Smooth muscle cell (in vitro differentiated cells): ENCODE measurements at regions not wholly inside any gene's neighbourhood (a gene's known extent, or its start where the extent isn't known, plus 50 kb on each side); places are given as distances from the start of the nearest gene placed in this dataset.

ENCODE experiments used
- DNase-seq: peaks from one replicate; lab custom pipeline; 2025; ENCODE audit not compliant: unreplicated experiment; lab: John Stamatoyannopoulos, UW
- H2AFZ ChIP-seq: fragments of 200-600 bp; sonication (generic); 2 replicates; pipeline ENCODE4 v1.6.0; 2016; ENCODE audit warnings: antibody characterized with exemption, low read depth, mild to moderate bottlenecking
- H3F3A ChIP-seq: fragments of 200-600 bp; sonication (generic); 2 replicates; pipeline ENCODE4 v1.6.0; 2017; ENCODE audit warnings: antibody characterized with exemption, low read depth
- H3K27ac ChIP-seq: fragments of 200-600 bp; sonication (generic); 2 replicates; pipeline ENCODE4 v1.5.1; 2016; ENCODE audit warnings: low read depth, mild to moderate bottlenecking
- H3K27me3 ChIP-seq: fragments of 200-600 bp; sonication (generic); 2 replicates; pipeline ENCODE4 v1.6.1; 2016; ENCODE audit warnings: low read depth, mild to moderate bottlenecking
- H3K36me3 ChIP-seq: fragments of 200-600 bp; sonication (generic); 2 replicates; pipeline ENCODE4 v1.5.1; 2016; ENCODE audit warnings: low read depth
- H3K4me1 ChIP-seq: fragments of 200-600 bp; sonication (generic); 2 replicates; pipeline ENCODE4 v1.5.1; 2016; ENCODE audit warnings: low read depth
- H3K4me2 ChIP-seq: fragments of 200-600 bp; sonication (generic); 2 replicates; pipeline ENCODE4 v1.6.0; 2016; ENCODE audit warnings: mild to moderate bottlenecking
- H3K4me3 ChIP-seq: fragments of 200-600 bp; sonication (generic); 2 replicates; pipeline ENCODE4 v1.5.1; 2016; ENCODE audit warnings: mild to moderate bottlenecking
- H3K79me2 ChIP-seq: fragments of 200-600 bp; sonication (generic); 2 replicates; pipeline ENCODE4 v1.6.0; 2016; ENCODE audit warnings: low read depth, mild to moderate bottlenecking
- H3K9ac ChIP-seq: fragments of 200-600 bp; sonication (generic); 2 replicates; pipeline ENCODE4 v1.6.0; 2016; ENCODE audit warnings: low read depth
- H3K9me3 ChIP-seq: fragments of 200-600 bp; sonication (generic); replicated peaks from 2 replicates; pipeline ENCODE4 v1.5.1; 2016; ENCODE audit warnings: low read depth
- H4K20me1 ChIP-seq: fragments of 200-600 bp; sonication (generic); 2 replicates; pipeline ENCODE4 v1.6.0; 2016; ENCODE audit warnings: low read depth
- WGBS: methylation state at CpG from one replicate; pipeline ENCODE4 v1.1.7; 2016; ENCODE audit warnings: low lambda C conversion rate; 5-methylcytosine and 5-hydroxymethylcytosine counted together
- TF ChIP-seq, protein P1 (sequence below): fragments of 200-600 bp; sonication (generic); IDR thresholded peaks from 2 replicates; pipeline ENCODE4 v1.5.1; 2017; ENCODE audit warnings: borderline replicate concordance, mild to moderate bottlenecking, antibody characterized with exemption; ENCODE audit not compliant: insufficient read depth, poor library complexity, severe bottlenecking

GRCh38 chr18:45379903-45380302 is 235.4 kb upstream of the SLC14A2 start:
- no peaks in the 10 kb centered on the region for H3K4me1 ChIP-seq
- H3K9me3 ChIP-seq: no peaks in the 10 kb centered on the region
- TF ChIP-seq, protein P1, sequence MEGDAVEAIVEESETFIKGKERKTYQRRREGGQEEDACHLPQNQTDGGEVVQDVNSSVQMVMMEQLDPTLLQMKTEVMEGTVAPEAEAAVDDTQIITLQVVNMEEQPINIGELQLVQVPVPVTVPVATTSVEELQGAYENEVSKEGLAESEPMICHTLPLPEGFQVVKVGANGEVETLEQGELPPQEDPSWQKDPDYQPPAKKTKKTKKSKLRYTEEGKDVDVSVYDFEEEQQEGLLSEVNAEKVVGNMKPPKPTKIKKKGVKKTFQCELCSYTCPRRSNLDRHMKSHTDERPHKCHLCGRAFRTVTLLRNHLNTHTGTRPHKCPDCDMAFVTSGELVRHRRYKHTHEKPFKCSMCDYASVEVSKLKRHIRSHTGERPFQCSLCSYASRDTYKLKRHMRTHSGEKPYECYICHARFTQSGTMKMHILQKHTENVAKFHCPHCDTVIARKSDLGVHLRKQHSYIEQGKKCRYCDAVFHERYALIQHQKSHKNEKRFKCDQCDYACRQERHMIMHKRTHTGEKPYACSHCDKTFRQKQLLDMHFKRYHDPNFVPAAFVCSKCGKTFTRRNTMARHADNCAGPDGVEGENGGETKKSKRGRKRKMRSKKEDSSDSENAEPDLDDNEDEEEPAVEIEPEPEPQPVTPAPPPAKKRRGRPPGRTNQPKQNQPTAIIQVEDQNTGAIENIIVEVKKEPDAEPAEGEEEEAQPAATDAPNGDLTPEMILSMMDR: no peak
- WGBS: 84% methylated on average over 1 of the region's 1 CpG
- H2AFZ ChIP-seq: no peak overlapping the region
- no peaks in the 10 kb centered on the region for H3K27me3 ChIP-seq
- no peaks in the 10 kb centered on the region for H3K79me2 ChIP-seq
- no peak overlapping the region for H3K4me2 ChIP-seq
- H4K20me1 ChIP-seq: no peaks in the 10 kb centered on the region
- no peak overlapping the region for H3K4me3 ChIP-seq
- peaks cover 4% of the 10 kb centered on the region for H3F3A ChIP-seq
- H3K27ac ChIP-seq: no peak overlapping the region
- no peak overlapping the region for H3K9ac ChIP-seq
- H3K36me3 ChIP-seq: no peaks in the 10 kb centered on the region
- no peak for DNase-seq

- no peak overlapping the region for H3K27ac ChIP-seq
- H3K9me3 ChIP-seq: no peaks in the 10 kb centered on the region
- H4K20me1 ChIP-seq: no peaks in the 10 kb centered on the region
- no peaks in the 10 kb centered on the region for H3K36me3 ChIP-seq
- DNase-seq: no peak
- no peaks in the 10 kb centered on the region for H3K4me1 ChIP-seq
- 95% methylated on average over 1 of the region's 1 CpG for WGBS
- no peak overlapping the region for H3K4me2 ChIP-seq
- no peaks in the 10 kb centered on the region for H3F3A ChIP-seq
- H3K4me3 ChIP-seq: no peak overlapping the region
- H3K27me3 ChIP-seq: no peaks in the 10 kb centered on the region
- H3K79me2 ChIP-seq: no peaks in the 10 kb centered on the region
- no peak overlapping the region for H2AFZ ChIP-seq
- H3K9ac ChIP-seq: no peak overlapping the region
- TF ChIP-seq, protein P1: no peak
Measured at GRCh38 chr18:45381282-45381681, 234.0 kb upstream of the SLC14A2 start.

GRCh38 chr18:45383228-45383627 is 232.0 kb upstream of the SLC14A2 start:
- Histone ChIP-seq H3K36me3 (no peaks in the 10 kb centered on the region), H3K9ac (no peak overlapping the region)

More at GRCh38 chr18:45383228-45383627, 232.0 kb upstream of the SLC14A2 start:
- no peaks in the 10 kb centered on the region for H3K27me3 ChIP-seq
- H3F3A ChIP-seq: no peaks in the 10 kb centered on the region
- no peak overlapping the region for H2AFZ ChIP-seq
- DNase-seq: no peak
- no peak overlapping the region for H3K27ac ChIP-seq
- H3K4me1 ChIP-seq: no peaks in the 10 kb centered on the region
- no peak overlapping the region for H3K4me3 ChIP-seq
- TF ChIP-seq, protein P1: no peak
- H3K9me3 ChIP-seq: no peaks in the 10 kb centered on the region
- no peaks in the 10 kb centered on the region for H3K79me2 ChIP-seq
- H4K20me1 ChIP-seq: no peaks in the 10 kb centered on the region
- no peak overlapping the region for H3K4me2 ChIP-seq
- WGBS: 100% methylated on average over 1 of the region's 1 CpG
